ENCODE measurements at regions not wholly inside any gene's neighbourhood (a gene's known extent, or its start where the extent isn't known, plus 50 kb on each side); places are given as distances from the start of the nearest gene placed in this dataset.

DNA sequence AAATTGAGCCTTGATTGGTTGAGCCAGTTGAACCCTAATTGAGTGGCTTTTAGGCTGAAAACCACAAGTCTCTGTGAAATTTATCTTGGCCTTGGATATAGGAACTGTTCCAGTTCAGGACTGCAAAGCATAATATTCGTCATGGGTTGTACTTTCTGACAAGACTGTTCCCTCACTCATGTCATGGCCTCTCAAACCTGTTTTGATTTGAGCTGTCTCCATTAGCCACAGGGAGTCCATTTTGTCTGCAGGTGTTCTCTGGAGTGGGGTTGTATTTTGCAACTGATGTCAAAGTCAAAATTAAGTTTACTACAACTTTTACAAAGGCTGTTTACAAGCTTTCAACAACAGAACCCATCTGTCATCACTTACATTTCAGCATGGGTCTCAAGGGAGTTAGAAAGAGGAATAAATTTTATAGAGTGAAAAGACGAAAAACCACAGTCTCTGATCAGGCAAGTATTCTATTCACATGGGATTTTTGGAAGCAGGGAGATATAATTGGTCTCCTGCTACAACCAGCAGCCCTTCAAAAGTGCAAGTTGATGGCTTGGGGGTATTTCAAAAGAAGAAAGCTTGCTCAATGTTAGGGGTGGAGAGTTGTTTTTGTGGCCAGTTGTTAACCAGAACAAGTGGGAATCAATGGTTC, 1716.3 kb downstream of the C4orf33 start:
- TF ChIP-seq, protein P1, sequence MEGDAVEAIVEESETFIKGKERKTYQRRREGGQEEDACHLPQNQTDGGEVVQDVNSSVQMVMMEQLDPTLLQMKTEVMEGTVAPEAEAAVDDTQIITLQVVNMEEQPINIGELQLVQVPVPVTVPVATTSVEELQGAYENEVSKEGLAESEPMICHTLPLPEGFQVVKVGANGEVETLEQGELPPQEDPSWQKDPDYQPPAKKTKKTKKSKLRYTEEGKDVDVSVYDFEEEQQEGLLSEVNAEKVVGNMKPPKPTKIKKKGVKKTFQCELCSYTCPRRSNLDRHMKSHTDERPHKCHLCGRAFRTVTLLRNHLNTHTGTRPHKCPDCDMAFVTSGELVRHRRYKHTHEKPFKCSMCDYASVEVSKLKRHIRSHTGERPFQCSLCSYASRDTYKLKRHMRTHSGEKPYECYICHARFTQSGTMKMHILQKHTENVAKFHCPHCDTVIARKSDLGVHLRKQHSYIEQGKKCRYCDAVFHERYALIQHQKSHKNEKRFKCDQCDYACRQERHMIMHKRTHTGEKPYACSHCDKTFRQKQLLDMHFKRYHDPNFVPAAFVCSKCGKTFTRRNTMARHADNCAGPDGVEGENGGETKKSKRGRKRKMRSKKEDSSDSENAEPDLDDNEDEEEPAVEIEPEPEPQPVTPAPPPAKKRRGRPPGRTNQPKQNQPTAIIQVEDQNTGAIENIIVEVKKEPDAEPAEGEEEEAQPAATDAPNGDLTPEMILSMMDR (IDR thresholded peaks at IDR 0.05) = no peak
- TF ChIP-seq POLR2A (IDR thresholded peaks at IDR 0.05) = no peak

Data from right lobe of liver (tissue), 4 donors.